AG04449 (cell line): ENCODE measurements at regions not wholly inside any gene's neighbourhood (a gene's known extent, or its start where the extent isn't known, plus 50 kb on each side); places are given as distances from the start of the nearest gene placed in this dataset.

Source experiments
- CTCF ChIA-PET: fragments of 350-600 bp; formaldehyde crosslinking; extraction: SDS; loops from one replicate; lab custom pipeline; 2021; ENCODE audit warnings: antibody characterized with exemption; lab: Yijun Ruan, JAX
- POLR2A ChIA-PET: fragments of 400-600, 350-600 bp; formaldehyde crosslinking; extraction: SDS; loops from one replicate; lab custom pipeline; 2020; ENCODE audit warnings: antibody characterized with exemption, inconsistent platforms; lab: Yijun Ruan, JAX
- DNase-seq: peaks from one replicate; pipeline ENCODE4 v3.0.0-alpha.2; 2010; ENCODE audit warnings: low read depth, low spot score
- H3K4me3 ChIP-seq: 2 replicates; pipeline ENCODE4 v1.5.1; 2011; ENCODE audit warnings: low read depth, mild to moderate bottlenecking, control low read depth, low read length
- TF ChIP-seq, protein P1 (sequence below): IDR thresholded peaks from one replicate; pipeline ENCODE4 v1.5.1; 2011; ENCODE audit warnings: mild to moderate bottlenecking, moderate library complexity, low read length, control low read depth, inconsistent platforms; ENCODE audit not compliant: insufficient read depth; ENCODE audit errors: missing control alignments

DNA sequence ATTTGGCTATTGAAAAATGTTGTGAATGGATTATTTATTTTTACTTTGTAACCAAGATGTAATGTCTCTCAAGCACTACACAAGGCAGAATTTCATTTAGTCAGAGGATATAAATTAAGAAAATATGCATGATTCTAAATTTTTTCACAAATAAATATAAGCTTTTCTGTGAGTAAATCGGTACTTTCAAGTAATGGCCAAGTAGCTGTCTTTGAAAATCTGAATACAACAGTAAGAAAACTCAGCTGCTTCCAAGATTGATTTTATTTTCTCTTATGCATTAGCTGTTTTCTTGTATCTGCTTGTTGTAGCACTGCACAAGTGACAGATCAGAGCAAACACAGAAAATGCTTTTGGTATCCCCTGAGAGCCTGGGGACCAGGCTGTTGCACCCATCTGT is 998.5 kb upstream of the GHITM start:
- H3K4me3 ChIP-seq, result no peak overlapping the region
- POLR2A ChIA-PET, result no interaction called here
- TF ChIP-seq, protein P1, sequence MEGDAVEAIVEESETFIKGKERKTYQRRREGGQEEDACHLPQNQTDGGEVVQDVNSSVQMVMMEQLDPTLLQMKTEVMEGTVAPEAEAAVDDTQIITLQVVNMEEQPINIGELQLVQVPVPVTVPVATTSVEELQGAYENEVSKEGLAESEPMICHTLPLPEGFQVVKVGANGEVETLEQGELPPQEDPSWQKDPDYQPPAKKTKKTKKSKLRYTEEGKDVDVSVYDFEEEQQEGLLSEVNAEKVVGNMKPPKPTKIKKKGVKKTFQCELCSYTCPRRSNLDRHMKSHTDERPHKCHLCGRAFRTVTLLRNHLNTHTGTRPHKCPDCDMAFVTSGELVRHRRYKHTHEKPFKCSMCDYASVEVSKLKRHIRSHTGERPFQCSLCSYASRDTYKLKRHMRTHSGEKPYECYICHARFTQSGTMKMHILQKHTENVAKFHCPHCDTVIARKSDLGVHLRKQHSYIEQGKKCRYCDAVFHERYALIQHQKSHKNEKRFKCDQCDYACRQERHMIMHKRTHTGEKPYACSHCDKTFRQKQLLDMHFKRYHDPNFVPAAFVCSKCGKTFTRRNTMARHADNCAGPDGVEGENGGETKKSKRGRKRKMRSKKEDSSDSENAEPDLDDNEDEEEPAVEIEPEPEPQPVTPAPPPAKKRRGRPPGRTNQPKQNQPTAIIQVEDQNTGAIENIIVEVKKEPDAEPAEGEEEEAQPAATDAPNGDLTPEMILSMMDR, result no peak
- no peak for DNase-seq
- CTCF ChIA-PET, result no interaction called here

DNA sequence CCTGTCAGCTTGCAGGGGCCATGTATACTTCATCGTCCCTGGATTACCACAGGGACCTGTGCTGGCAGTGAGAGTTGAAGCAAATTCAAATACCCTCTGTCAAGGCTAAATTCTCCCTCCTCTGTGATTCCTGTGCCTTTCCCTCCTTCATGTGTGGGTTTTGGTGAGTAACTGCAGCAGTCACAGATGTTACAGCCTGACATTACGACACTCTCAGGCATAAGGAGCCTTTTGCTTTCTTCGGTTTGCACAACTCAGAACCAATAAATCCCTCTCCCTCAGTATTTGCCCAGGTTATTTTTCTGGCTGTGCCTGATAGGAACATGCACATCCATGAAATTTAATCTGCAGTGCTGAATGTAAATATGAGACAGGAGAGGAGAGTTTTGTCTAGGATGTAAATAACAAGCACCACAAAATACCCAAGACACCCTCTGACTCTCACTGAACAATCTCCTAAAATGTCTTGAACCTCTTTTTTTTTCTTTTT is 997.2 kb upstream of the GHITM start:
- ChIA-PET CTCF (no interaction called here), POLR2A (no interaction called here)
- TF ChIP-seq, protein P1, result no peak
- no peak overlapping the region for H3K4me3 ChIP-seq
- DNase-seq, result no peak

- H3K4me3 ChIP-seq, result no peak overlapping the region
- TF ChIP-seq, protein P1, result no peak
- CTCF ChIA-PET, result no interaction called here
- POLR2A ChIA-PET, result no interaction called here
- no peak for DNase-seq
Observed at GRCh38 chr10:83144461-83144860, 994.8 kb upstream of the GHITM start.

DNA sequence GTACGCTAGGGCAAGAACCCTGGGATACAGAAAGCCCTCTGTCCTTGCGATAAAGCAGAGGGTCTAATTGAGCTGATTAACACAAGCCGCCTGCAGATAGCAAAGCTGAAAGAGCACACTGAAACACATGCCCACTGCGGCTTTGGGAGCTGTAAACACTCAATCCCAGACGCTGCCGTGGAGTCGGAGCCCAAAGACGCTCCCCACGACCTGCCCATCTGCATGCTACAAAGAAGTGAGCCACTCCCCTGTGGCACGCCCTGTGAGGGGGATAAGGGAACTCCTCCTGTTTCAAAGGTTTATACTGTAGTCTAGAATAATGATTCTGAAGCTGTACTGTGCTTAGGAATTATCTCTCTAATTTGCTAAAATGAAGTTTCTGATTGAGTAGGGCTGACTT is 985.6 kb upstream of the GHITM start:
- ChIA-PET POLR2A (no interaction called here), CTCF (no interaction called here)
- H3K4me3 ChIP-seq, result no peak overlapping the region
- DNase-seq, result no peak
- TF ChIP-seq, protein P1, result no peak

DNA sequence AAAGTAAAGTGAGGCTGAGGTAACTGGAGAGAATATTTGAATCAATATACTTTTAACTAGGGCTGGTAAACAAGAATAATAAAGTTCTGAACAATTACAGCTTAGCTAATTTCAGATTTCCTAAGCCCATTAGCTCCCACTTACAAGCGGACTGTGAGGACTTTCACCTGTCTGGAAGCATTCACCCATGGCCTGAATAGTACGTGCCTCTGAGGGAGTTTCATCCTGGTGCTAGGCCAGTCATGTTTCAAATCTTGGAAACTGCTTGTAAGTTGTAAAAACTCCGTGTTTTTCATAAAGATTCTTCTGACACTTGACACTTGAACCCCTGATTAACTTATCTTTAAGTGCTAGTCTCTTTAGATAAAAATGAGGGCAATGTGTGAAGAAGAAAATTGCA is 975.2 kb upstream of the GHITM start:
- ChIA-PET POLR2A (no interaction called here), CTCF (no interaction called here)
- no peak for DNase-seq
- H3K4me3 ChIP-seq, result no peak overlapping the region
- TF ChIP-seq, protein P1, result no peak

DNA sequence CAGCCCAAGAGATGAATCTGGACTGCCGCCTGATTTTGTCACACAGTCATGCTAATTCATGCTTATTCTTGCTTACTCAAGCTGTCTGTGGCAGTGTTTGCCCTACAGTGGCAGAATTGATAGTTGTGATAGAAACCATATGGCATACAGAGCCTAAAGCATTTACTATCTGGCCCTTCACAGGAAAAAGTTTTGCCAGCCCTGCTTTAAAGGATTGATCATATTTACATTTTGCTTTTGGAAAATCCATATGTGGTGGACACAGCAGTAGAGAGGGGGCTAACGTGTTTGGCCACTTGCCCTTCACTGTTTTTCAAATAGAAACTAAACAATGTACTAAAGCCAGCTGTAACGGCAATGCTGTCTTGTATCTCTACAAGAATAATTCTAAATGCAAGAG is 974.0 kb upstream of the GHITM start:
- ChIA-PET POLR2A (no interaction called here), CTCF (no interaction called here)
- H3K4me3 ChIP-seq, result no peak overlapping the region
- TF ChIP-seq, protein P1, result no peak
- DNase-seq, result no peak
